GM12892 (cell line): ENCODE measurements at regions not wholly inside any gene's neighbourhood (a gene's known extent, or its start where the extent isn't known, plus 50 kb on each side); places are given as distances from the start of the nearest gene placed in this dataset.

Experiments used
- POLR2A ChIP-seq: IDR thresholded peaks from 2 replicates; pipeline ENCODE4 v1.6.1; 2011; ENCODE audit warnings: low read depth, low read length, control low read depth
- POLR2AphosphoS5 ChIP-seq: IDR thresholded peaks from 2 replicates; pipeline ENCODE4 v1.6.1; 2011; ENCODE audit warnings: low read depth, low read length, control low read depth

DNA sequence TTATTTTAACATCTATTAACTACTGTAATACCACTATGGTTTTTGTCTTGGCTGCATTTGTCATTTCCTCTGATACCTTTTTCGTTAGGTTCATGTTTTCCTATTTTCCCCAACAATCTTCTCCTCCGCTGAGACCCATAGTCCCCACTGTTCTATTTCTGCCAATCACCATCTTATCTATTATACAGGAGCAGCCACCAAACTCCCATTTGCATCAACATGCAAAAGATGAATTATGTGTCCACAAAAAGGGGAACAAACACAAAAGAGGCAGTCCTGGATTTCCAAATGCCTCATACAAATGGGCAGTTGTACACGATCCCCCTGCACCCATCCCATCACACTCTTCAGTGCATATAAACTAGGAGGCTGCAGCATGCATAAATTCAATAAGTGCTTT is 121.7 kb upstream of the MYLIP start:
- TF ChIP-seq POLR2A (no peak), POLR2AphosphoS5 (no peak)
